22Rv1 (cell line): ENCODE measurements at regions not wholly inside any gene's neighbourhood (a gene's known extent, or its start where the extent isn't known, plus 50 kb on each side); places are given as distances from the start of the nearest gene placed in this dataset.

Experiments
- CTCF ChIP-seq: fragments of 450-650 bp; IDR thresholded peaks from 2 replicates; pipeline ENCODE4 v1.5.1; 2017; ENCODE audit warnings: mild to moderate bottlenecking
- ZFX ChIP-seq: fragments of 450-650 bp; IDR thresholded peaks from 2 replicates; pipeline ENCODE4 v1.6.1; 2017; ENCODE audit warnings: antibody characterized with exemption, borderline replicate concordance

DNA sequence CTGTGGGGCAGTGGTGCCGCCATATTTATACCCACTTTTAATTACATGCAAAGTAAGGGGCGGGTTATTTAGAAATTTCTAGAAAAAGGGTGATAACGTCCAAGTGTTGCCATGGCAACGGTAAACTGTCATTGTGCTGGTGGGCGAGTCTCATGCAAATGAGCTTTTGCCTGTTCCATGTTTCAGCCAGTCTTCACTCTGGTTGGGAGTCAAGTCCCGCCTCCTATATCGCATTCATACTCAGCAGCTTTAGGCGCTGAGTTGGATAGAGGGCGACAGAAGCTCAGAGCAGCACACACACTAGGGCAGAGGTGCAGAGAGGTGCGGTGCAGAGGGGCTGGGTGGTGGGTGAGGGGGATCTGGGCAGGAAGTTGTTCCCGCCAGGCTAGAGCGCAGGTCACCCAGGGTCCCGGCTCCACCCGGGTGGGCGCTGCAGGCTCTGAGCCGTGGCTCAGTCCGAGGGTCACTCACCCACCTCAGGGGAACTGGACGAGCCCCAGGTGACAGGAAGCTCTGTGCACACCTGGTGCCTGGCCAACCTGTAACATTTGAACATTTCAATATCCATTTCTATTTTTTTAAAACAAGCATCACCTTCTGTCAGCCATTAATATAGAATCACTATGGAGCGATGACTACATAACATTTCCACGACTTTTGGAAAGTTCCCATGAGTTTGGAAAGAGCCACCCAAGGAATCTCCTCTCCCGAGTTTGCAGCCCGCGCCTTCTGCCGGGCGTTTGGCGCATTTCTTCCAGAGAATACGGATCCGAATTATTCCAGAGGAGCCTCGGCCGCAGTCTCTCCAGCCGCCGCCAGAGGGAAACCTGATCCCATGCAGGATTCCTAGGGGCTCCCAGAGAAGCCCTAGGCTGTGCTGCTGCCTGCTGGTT is 89.1 kb upstream of the PHACTR3 start:
- peak; percentile 88 for TF ChIP-seq CTCF
- TF ChIP-seq ZFX, result no peak
